Esophagus muscularis mucosa (tissue), 4 donors: ENCODE measurements at regions not wholly inside any gene's neighbourhood (a gene's known extent, or its start where the extent isn't known, plus 50 kb on each side); places are given as distances from the start of the nearest gene placed in this dataset.

Source experiments
- EP300 ChIP-seq: sonication (generic); formaldehyde crosslinking; IDR thresholded peaks from one replicate; pipeline ENCODE4 v1.6.1; 2017; ENCODE audit warnings: antibody characterized with exemption
- POLR2A ChIP-seq: fragments of 450-650 bp; IDR thresholded peaks from one replicate; pipeline ENCODE4 v1.6.1; 2017; ENCODE audit warnings: antibody characterized with exemption, moderate library complexity, mild to moderate bottlenecking, low read depth
- POLR2AphosphoS5 ChIP-seq, 2 donors: sonication (generic); formaldehyde crosslinking; IDR thresholded peaks; one replicate each; pipeline ENCODE4 v1.6.1; 2017; ENCODE audit warnings: antibody characterized with exemption in 2 of 2
- TF ChIP-seq, protein P1 (sequence below), 3 experiments: fragments of 200-600 bp in 2 of 3; fragments of 450-650 bp in 1 of 3; sonication (generic) in 2 of 3; IDR thresholded peaks; one replicate each; pipeline ENCODE4 v1.5.1; 2017 to 2019; ENCODE audit warnings: antibody characterized with exemption in 3 of 3, mild to moderate bottlenecking in 2 of 3, moderate library complexity in 1 of 3

DNA sequence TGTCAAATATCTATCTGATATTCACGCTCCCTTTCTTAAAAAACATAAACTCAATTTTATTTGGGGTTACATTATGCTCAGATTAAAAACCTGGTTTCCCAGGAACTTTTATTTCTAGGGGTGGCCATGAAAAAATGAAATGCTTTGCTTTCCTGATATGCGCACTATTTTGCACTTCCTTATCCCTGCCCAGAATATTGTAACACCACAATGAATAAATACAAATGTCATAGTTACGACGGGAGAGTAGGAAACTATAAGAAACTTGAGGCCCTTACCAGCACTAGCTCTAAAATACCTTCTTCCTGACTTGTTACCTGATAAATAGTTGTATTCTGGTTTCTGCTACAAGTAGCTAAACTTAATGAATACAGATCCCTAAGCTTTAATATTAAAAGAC is 475.6 kb upstream of the CWC22 start:
- TF ChIP-seq POLR2AphosphoS5 (IDR thresholded peaks at IDR 0.05) (no peak), POLR2A (no peak), EP300 (no peak)
- TF ChIP-seq, protein P1, sequence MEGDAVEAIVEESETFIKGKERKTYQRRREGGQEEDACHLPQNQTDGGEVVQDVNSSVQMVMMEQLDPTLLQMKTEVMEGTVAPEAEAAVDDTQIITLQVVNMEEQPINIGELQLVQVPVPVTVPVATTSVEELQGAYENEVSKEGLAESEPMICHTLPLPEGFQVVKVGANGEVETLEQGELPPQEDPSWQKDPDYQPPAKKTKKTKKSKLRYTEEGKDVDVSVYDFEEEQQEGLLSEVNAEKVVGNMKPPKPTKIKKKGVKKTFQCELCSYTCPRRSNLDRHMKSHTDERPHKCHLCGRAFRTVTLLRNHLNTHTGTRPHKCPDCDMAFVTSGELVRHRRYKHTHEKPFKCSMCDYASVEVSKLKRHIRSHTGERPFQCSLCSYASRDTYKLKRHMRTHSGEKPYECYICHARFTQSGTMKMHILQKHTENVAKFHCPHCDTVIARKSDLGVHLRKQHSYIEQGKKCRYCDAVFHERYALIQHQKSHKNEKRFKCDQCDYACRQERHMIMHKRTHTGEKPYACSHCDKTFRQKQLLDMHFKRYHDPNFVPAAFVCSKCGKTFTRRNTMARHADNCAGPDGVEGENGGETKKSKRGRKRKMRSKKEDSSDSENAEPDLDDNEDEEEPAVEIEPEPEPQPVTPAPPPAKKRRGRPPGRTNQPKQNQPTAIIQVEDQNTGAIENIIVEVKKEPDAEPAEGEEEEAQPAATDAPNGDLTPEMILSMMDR (IDR thresholded peaks at IDR 0.05): no peak
